NCI-H146 treated with DMSO at 0.1 percent for 48 hours (cell line): ENCODE measurements at regions not wholly inside any gene's neighbourhood (a gene's known extent, or its start where the extent isn't known, plus 50 kb on each side); places are given as distances from the start of the nearest gene placed in this dataset.
"Not testable (repeated sequence)": the region's sequence is repeated elsewhere in the genome, so short reads cannot be mapped to it uniquely, and the experiment has no call there.

Experiments
- DNase-seq: peaks from one replicate; lab custom pipeline; 2025; ENCODE audit not compliant: unreplicated experiment; lab: John Stamatoyannopoulos, UW

DNA sequence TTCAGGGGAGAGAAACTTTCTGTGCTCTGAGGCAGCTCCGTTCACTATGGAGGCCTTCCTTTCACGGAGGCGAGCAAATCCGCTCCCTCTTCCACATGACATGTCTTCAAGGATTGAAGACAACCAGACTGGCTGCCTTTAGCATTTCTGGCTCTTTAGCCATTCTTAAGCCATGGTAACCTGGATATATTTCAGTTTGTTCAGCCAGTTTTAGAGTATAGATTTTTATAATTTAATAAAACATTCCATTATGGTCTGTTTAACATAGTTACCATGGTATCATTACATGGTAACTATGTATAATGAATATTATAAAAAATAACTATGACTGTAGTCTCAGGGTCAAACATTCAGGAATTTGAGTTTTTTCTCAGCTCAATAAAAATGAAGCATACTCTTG, 54.2 kb upstream of the NFIA start:
- DNase-seq = no peak

DNA sequence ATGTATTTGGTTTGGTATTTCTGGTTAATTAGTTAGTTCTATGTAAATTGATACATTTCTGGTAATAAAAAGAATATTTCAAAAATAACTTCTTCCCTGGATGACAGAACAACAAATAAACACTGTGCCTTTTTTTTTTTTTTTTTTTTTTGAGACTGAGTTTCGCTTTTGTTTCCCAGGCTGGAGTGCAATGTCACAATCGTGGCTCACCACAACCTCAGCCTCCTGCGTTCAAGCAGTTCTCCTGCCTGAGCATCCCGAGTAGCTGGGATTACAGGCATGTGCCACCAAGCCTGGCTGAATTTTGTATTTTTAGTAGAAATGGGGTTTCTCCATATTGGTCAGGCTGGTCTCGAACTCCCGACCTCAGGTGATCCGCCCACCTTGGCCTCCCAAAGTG, 64.3 kb upstream of the NFIA start:
- DNase-seq = not testable (repeated sequence)

DNA sequence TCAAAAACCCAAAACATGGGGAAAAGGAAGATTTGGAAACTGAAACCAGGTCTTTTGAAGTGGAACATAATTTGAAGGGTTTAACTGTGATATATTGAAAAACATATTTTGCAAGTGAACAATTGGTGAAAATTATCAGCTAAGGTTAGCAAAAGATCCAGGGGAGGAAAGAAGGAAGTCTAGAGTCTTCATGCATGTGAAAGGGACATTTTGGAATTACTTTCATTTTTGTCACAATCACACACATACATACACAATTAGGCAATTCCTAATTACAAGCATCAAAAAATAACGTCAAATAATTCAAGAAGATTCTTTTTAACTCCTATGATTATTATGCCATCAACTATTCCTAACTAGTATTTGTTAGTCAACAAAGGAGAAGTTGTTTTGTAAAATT, 64.7 kb upstream of the NFIA start:
- DNase-seq = no peak

DNA sequence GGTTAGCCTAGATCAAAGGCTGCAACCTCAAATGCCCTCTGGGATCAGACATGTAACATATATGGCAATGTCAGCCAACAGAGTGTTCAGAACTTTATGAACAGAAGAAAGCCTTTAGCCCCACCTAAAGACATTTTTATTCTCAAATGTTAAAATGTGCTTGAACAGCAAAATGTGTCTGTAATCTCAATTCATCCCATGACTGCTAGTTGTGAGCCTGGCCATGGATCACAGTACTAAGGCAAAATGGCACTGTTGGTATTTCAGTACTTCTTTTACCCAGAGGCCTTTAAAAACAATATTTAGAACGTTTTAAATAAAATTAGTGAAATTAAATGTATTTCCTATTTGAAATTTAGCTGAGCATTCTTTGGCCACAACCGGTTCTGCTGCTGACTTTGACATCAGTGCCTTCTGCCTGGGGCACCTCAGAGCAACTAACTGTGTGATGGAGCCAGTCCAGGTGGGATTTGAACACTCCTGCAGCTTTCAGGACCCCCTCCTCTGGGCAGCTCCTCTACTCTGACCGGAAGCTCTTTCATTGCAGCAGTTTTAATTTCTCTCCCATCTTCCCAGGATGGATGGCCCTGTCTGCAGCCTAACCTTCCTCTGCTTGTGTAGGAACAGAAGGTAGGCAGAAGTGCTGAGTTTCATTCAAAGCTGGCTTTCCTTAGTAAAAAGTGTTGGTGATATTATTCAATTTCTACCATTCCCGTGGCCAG, 68.3 kb upstream of the NFIA start:
- DNase-seq = no peak

DNA sequence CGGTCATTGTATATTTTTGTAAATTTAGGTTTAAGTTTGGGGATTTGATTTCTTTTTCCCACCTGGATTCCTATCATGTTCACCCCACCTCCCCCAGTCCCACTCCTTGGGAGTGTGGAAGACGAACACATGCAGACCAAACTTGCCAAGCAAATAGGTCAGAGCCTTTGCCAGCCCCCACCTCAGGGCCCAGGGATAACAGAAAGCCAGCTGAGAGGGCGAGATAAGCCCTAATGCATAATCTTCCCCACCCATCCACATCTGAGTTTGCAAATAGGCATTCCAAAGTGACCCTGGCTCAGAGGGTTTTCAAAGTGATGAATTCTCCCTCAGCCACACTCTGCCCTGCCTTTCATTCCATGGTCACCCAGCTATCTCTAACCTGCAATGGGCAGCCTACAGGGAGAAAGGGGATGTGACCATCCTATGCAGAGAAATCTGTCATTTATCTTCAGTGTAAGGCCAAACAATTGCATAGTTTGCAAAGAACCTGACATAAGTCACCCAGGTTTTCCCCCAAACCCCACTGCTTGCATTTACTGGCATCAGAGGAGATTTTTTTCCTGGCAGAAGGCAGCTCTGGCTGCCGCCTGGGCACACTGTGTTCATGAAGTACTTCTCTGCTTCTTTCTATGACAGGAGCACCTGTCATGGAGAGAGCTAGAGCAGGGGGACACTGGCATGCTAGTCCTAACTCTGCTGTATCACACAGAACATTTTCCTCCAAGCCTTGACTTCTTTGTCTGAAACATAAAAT, 69.0 kb upstream of the NFIA start:
- DNase-seq = no peak

DNA sequence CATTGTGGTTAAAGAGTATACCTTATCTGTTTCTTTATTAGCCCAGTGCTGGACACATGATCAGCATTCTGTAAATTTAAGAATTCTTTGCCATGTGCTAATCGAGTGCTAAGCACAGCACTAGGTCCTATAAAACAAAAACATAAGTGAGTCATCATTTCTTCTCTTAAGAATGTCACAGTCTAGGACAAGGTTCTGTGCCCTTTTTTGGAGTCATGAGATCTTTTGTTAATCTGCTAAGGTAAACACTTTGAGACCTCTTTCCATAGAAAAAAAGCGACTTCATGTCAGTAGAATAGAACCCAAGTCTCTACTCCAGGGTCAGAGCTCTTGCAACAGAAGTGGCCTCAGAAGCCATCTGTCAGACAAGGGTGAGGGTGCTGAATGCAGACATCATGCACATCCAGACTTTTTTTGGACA, 70.0 kb upstream of the NFIA start:
- DNase-seq = no peak

DNA sequence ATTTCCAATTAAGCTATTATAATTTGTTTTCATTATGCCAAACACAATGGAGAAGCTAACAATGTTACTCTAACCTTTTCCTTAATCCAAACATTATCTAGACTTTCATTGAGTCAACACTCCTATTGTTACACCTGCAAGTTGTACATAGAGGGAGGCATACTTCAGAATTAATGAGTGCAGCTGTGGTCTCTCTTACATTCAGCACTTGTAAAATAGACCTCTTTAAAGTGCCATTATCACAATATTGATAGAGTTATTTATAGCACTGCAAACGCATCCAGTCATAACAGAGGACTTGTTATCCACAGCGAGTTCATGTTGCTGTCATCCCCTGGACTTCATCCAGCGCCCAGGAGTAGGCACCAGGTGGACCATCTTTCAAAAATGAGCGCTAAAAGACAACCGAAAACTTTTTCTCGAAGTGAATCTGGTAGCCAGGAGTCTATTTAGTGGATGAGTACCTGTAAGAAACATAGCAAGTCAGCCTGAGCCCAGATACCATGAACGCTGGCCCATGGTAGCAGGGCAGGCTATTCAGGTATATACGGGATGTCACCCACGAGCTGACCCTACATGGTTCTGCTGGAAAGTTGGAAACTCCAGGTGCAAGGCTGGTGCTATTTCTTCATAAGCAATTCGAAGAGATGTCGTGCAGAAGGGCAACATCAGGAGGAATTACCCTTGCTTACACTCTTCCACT, 70.6 kb upstream of the NFIA start:
- peak; percentile 6 for DNase-seq

DNA sequence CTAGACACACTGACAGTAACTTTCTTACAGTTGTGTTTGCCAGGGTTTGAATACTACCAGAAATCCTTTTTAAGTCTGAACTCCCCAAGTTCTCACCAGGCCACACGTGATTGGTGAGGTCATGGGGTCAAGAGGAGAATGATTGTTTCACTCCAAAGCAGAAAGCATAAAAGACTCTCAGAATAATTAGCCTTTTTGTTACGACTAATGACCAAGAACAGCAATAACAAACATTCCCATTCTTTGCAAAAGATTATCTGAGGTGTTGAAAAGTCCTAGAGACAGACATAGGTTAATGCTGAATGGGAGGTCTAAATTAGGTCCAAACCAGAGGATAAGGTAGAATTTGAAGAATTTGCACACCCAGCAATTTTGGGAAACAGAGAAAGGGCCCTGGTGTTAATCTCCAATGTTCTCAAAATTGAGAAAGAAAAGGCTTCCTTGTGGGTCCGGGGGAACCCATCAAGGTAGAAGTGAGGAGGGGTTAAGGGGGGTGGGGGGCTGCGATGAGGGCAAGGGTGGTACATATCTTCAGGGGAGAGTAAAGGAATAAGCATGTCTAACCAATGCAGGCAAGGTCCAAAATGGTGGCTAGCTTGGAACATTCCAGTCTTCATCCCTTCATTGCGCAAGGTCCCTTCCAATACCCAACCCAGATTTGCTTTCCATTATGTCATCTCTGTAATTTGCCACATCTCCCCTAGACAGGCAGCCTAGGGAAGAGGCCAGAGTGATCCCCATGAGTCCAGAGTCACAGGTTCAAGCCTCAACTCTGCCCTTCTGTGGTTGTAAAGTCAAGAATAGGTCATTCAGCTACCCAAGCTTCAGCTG, 74.6 kb upstream of the NFIA start:
- DNase-seq = no peak

DNA sequence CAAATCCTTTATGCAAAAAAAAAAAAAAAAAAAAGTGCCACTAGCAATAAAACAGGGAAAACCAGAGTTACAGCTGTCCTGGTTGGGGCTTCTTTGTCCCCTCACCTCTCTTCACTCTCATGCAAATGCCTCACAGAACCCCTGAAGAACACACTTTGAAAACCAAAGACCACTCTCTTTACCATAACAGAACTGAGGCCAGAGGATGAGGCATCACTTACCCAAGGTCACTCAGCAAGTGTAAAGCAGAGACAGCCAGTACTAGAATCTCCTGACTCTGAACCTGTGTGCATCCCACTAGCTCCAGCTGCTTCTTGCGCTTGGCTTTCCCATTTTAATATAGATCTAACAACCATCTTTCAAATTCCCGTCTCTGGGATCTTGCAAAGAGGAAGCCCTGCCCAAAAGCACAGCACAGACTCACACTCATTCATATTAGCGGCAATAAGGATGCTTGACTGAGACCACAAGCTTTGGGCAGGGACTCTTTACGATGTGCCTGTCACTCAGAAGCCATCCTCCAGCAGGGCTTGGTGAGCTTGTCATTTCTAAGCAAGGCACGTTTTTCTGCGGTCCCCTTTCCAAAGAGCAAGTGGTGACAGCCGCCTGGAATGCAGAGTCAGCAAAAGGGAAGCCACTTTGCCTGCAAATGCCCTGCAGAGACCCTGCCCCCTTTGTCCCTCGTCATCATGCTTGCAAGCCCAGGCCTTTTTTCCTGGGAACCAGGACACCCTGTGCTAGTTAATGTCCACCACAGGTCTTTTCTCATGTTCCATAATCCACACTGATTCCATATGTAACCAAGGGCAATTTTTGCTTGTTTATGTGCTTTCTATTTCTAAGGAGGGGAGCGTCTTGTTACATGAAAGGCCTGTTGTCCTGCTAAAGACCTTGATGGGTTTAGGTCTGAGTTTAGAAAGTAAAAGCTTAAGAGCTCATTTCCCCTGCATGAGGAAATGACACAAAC, 76.5 kb upstream of the NFIA start:
- DNase-seq = no peak

DNA sequence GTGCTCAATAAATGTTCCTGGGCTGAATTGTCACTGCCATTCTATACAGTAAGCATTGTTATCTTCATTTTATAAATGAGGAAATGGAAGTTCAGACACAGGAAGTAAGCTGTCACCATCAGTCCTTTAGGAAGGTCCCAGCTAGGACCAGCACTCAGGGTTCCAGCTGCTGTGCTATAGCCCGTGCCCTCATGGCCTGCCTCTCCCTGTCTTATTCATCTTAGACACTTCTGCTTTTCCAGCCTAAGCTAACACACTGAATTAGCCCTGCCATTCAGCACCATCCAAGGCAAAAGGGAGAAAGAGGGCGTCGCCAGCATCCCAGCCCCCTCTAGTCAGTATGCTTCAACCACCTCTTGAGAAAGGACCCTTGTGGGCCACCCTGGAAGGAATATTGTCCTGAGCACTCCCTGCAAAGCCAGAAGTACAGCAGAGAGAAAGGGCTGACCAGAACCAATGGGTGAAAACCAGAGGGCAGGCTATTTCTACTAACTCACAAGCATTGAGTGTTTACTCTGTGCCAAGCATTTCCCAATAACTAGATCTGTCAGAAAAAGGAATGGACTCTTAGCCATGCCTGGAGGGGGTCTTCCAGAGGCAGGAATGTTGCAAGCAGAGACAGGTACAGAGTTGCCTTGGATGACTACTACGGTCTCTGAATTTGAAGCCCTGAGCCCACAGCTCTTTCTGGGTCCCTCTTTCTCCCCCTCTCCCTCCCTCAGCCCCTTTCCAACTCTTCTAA, 77.9 kb upstream of the NFIA start:
- DNase-seq = no peak

DNA sequence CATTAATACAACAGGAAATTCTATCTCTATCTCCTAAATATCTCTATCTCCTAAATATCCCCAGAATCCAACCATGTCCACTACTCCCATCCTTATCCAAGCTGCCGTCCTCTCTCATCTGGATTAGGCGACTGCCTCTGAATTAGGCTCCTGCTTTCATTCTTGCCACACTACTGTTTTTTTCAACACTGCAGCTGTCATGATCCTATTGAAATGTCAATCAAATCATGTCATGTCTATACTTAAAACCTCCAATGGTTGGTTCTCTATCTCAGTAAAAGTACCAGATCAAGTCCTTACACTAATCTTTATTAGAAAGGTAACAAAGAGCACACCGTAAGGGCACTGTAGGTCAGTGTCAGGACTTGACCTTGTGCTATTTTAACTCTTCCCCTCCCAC, 82.0 kb upstream of the NFIA start:
- DNase-seq = no peak

DNA sequence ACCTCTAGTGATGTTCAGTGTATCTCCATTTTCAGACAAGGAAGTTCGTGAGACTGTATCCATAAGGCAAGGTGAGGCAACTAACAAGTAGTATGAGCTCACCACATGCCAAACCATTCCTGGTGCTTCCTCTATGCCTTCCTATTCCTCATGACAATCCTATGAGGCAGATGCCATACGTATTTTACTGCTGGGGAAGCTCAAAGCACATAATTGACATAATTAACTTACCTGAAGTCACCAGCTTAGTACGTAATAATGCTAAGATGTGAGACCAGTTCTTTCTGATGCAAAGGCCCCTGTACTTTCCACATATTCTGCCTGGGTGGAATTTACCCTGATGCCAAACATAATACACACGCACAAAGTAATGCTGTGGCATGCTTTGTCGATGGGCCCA, 83.6 kb upstream of the NFIA start:
- no peak for DNase-seq

DNA sequence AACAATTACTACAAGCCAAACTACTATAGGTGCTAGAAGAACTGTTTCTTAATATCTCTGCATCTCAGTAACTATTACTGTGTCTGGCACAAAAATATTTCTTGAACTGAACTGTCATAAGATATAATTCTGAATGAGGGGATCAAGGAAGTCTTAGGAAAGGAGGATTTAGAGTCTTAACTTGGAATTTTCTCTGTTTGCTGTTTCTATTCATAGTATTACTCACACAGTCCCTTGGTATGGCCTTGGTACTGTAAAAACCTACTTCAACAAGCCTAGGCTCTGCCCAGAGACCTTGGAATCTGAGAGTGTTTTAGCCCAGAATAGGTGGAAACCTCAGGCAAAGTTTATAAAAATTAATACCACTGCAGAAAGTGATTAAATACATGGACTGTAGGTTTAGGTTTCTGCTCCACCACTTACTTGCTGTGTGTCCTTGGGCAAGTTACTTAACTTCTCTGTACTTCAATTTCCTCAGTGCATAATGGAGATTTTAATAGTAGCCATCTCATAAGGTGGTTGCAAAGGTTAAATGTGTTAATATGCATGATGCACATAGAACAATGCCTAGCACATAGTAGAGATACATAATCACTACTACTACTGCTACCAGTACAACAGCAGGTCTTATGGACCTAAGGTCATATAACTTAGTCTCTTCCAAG, 87.4 kb upstream of the NFIA start:
- DNase-seq = no peak

DNA sequence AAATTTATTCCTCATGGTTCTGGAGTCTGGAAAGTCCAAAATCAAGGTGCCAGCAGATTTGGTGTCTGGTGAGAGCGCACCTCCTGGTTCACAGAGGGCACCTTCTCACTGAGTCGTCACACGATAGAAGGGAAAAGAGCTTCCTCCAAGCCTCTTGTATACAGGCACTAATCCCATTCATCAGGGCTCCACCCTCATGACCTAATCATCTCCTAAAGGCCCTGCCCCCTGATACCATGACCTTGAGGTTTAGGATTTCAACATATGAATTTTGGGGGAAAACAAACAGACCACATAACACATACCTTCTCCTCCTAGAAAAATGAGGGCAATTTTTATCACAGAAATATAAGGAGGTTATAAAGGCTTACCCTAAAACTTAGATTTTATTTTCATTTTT, 88.0 kb upstream of the NFIA start:
- no peak for DNase-seq

DNA sequence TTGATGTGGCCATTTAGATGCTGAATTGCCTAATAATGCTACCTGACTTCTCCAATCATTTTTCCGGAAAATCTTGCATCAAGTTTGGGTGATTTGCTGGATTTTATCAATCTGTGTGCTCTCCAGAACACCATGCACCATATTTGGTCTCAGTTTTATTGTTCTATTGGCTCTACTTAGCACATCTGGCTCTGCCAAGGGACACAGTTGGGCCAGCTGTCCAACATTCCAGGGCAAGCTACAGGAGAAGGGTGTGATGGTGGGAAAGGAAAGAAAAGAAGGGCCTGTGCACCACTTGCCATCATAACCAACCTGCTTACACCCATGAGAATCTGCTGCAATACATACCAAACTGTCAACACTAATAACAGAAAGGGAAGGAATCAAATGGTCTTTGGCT, 90.2 kb upstream of the NFIA start:
- no peak for DNase-seq

DNA sequence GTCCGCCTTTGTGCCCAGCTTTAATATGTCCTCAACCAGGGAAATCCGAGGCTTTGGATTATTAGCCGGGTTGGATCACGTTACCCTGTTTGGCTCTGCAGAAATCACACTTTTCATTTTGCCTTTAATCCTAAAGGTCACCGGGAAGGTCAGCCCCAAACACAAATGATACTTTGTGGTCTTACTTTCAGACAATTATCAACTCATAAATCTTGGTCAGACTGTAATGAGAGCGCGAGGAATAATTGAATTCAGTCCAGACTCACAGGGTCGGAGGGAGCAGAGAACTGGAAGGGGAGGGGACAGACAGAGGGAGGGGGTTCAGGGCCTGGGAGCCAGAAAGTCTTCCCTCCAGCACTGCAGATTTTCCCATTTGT, 91.7 kb upstream of the NFIA start:
- no peak for DNase-seq

DNA sequence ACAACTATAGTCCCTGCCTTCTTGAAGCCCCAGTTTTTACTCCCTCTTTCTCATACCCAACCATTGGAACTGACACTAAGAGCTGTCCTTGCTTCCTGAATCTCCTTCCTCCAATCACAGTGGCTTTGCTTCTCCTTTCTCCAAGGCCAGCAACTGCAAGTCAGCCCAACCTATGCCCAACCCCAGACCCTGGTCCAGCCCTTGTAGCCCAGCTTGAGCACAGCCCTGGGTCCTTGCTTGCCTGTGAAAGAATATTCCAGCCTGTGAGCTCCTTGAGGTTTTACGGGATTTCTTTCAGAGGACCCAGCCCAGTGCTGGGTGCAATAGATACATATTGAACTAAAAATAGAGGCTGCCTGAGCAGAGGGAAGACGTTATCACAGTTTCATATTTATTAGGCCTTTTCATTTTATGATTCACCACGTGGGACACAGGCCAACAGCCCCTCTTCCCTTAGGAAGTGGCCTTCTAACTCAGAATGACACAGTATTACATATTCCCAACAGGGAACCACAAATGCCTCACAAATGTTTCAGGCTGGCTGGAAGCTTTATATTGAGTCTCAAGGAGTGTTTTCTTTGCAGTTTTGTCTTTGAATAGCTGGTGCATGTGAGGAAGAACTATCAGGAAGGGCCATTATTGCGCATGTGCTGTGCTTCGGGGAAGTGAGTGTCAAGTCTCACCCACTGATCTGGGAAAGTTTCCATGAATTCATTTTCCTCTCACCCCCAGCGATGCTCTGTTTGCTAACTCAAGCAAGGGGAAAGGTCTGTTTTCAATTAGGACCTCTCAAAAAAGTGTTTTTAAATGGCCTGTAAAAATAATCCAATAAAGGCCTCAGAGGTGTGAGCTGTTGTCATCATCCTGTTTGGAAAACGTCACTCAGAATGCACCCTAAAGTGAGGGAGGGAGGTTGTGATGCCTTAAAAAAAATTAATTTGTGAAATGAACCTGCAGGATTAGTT, 92.3 kb upstream of the NFIA start:
- DNase-seq = no peak

DNA sequence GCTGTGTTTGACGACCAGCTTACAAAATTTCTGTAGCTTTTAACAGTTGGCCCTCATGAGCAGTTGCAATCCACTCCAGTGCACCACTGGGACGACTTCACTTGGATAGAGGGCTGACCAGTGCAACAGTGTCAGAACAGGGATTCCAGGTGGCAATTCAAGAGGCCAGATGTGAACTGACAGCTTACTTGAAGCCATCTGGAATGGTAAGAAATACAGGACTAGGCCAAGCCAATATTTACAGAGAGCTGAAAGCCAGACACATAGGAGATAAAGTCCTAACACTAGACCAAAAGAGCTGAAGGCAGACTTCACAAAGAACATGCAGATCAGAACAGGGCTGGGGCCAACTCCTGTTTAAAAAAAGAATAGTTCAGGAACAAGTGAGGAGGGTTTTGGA, 93.5 kb upstream of the NFIA start:
- DNase-seq = no peak
